ENCODE measurements at regions not wholly inside any gene's neighbourhood (a gene's known extent, or its start where the extent isn't known, plus 50 kb on each side); places are given as distances from the start of the nearest gene placed in this dataset.

GRCh38 chr2:18831916-18832510, 242.6 kb upstream of the NT5C1B start:
- DNase-seq (ENCODE audit: low read depth) = no peak
- no peak overlapping the region for H3K4me3 ChIP-seq (ENCODE audit: low read depth, low read length)

DNA sequence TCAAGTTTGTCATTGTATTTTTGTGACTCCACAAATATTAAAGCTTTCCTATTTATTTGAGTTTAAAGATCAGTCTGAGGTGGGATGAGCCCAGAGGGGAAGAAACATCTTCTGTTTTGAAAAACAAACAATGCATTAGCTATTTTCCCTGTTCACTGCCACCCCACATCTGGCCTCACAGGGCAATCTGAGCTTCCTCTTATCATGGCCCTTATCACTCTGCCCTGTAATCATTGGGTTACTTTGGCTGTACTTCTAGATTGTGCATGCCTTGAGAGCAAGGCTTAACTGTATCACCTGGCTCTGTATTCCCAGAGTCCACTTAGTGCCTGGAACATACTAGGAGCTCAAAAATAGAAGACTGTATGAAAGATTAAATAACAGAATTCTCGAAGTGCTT, 241.6 kb upstream of the NT5C1B start:
- DNase-seq (ENCODE audit: low read depth) = no peak
- H3K4me3 ChIP-seq (ENCODE audit: low read depth, low read length) = no peak overlapping the region

GRCh38 chr2:18829976-18830375, 240.6 kb upstream of the NT5C1B start:
- no peak for DNase-seq (ENCODE audit: low read depth)
- no peak overlapping the region for H3K4me3 ChIP-seq (ENCODE audit: low read depth, low read length)

GRCh38 chr2:18829251-18829902, 240.0 kb upstream of the NT5C1B start:
- DNase-seq (ENCODE audit: low read depth) = no peak
- no peak overlapping the region for H3K4me3 ChIP-seq (ENCODE audit: low read depth, low read length)

DNA sequence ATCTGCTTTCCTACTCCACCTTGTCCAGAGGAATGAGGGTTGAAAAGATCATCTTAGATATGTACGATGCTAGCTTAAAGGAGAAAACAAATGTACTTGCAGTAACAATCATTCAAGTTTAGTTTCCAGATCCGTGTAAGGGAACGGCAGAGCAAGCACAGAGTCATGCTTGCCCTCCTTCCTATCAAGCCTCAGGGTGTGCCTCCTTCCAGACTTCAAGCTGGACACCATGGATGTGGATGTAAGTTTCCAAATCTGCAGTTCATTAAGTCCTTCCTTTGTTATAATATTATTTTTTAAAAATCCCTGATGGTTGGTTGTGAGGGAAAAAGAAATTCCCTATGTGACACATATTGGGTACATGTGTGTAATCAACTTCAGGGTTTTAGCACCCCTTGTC, 238.9 kb upstream of the NT5C1B start:
- no peak for DNase-seq (ENCODE audit: low read depth)
- H3K4me3 ChIP-seq (ENCODE audit: low read depth, low read length) = no peak overlapping the region

GRCh38 chr2:18825838-18826237, 236.5 kb upstream of the NT5C1B start:
- no peak overlapping the region for H3K4me3 ChIP-seq (ENCODE audit: low read depth, low read length)
- DNase-seq (ENCODE audit: low read depth) = no peak

DNA sequence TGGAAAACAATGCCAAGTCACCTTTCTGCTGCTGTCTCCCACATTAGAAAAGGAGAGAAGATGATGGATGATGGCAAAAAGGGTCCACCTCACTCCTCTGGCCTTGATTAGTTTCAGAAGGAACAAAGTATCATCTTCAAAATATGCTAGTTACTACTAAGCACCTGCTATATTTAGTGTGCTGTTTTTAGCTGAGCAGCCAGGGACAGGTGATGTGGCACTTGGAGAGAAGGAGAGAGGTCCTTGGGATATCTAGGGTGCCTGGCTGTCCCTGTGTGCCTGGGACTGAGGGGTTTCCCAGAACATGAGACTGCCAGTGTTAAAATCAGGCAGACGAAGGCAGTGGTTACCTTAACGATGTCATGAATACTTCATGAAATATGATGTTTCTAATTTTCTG, 235.5 kb upstream of the NT5C1B start:
- no peak for DNase-seq (ENCODE audit: low read depth)
- H3K4me3 ChIP-seq (ENCODE audit: low read depth, low read length) = no peak overlapping the region

DNA sequence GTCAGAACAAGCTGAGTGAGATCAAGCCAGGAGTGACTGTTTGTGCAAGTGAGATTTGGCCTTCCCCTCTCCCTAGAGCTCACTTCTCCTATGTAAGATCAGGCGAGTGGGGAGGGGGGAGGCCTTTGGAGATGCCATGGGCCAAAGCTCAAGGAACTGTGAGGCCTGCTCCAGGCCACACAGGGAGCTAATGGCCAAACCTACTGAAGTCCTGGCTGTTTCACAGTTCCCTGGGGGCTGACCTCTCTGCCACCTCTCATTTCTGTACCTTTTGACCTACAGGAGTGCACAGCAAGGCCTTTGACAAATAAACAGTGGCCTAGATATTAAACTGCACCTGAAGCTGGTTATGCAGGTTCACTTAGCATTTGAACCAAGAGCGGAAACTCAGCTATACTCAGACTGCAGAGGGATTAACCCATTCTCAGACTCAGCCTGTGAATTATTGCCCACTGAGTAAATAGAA, 235.0 kb upstream of the NT5C1B start:
- DNase-seq (ENCODE audit: low read depth) = no peak
- H3K4me3 ChIP-seq (ENCODE audit: low read depth, low read length) = no peak overlapping the region

- no peak for DNase-seq (ENCODE audit: low read depth)
Observed at GRCh38 chr2:18821431-18821830, 232.1 kb upstream of the NT5C1B start.

DNA sequence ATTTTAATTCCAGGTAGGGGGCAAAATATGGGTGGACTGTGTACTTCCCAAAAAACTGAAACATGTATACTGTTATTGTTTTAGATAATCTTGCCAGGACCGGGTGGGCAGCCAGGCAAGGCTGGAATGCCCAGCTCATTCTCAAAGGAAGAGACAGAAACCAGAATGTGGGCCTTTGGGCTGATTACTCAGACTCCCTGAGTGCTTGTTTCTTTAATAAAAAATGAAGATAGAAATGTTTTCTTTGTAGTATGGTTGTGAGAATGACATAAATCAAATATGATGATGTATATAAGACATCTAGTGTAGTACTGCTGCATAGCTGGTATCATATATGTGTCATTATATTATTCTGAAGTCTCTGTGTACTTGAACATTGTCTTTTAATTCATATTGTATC, 231.6 kb upstream of the NT5C1B start:
- DNase-seq (ENCODE audit: low read depth) = no peak
- H3K4me3 ChIP-seq (ENCODE audit: low read depth, low read length) = no peak overlapping the region

More at GRCh38 chr2:18821431-18821830, 232.1 kb upstream of the NT5C1B start:
- H3K4me3 ChIP-seq (ENCODE audit: low read depth, low read length) = no peak overlapping the region

GRCh38 chr2:18819566-18819965, 230.2 kb upstream of the NT5C1B start:
- no peak overlapping the region for H3K4me3 ChIP-seq (ENCODE audit: low read depth, low read length)
- DNase-seq (ENCODE audit: low read depth) = no peak

DNA sequence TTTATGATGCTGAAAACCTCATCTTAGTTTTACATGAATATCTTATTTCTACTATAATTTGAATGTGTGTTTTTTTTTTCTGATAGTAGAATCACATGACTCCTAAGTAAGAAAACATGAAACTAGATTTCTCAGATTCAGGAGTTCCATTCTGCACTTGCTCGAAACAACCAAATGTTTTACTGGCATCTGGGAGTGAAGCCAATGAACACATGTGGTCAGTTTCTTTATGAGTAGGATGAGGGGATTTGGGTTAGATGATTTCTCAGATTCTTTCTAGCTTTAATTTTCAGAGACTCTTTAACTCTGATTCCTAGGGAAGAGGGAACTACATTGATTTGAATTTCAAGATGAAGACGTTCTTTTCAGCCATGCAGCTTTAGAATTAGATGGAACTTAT, 225.0 kb upstream of the NT5C1B start:
- peak; percentile 79 for DNase-seq (ENCODE audit: low read depth)

DNA sequence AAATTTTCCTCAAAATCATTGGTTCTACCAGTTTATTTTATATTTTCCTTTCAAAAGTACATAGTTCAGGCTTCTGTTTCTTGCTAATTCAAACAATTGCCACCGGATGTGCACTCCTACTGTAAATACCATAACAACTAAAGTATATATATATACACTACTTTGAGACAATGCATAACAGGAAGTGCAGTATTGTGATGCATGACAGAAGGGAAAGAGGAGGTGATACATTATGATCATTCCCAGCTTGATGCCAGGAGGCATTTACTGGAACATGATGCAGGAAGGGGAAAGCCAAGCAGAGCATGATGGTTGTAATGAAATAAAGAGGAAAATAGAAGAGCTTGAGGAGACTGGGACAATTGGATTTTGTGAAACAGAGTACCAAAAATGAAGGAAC, 215.2 kb upstream of the NT5C1B start:
- no peak for DNase-seq (ENCODE audit: low read depth)
- no peak overlapping the region for H3K4me3 ChIP-seq (ENCODE audit: low read depth, low read length)

More for the DNA sequence above, 225.0 kb upstream of the NT5C1B start:
- no peak overlapping the region for H3K4me3 ChIP-seq (ENCODE audit: low read depth, low read length)

- no peak overlapping the region for H3K4me3 ChIP-seq (ENCODE audit: low read depth, low read length)
- DNase-seq (ENCODE audit: low read depth) = no peak
Observed at GRCh38 chr2:18803141-18803939, 214.0 kb upstream of the NT5C1B start.

GRCh38 chr2:18800240-18800971, 211.0 kb upstream of the NT5C1B start:
- H3K4me3 ChIP-seq (ENCODE audit: low read depth, low read length) = no peak overlapping the region
- DNase-seq (ENCODE audit: low read depth) = no peak

GRCh38 chr2:18799397-18799796, 210.0 kb upstream of the NT5C1B start:
- no peak overlapping the region for H3K4me3 ChIP-seq (ENCODE audit: low read depth, low read length)
- peak; percentile 57 for DNase-seq (ENCODE audit: low read depth)

DNA sequence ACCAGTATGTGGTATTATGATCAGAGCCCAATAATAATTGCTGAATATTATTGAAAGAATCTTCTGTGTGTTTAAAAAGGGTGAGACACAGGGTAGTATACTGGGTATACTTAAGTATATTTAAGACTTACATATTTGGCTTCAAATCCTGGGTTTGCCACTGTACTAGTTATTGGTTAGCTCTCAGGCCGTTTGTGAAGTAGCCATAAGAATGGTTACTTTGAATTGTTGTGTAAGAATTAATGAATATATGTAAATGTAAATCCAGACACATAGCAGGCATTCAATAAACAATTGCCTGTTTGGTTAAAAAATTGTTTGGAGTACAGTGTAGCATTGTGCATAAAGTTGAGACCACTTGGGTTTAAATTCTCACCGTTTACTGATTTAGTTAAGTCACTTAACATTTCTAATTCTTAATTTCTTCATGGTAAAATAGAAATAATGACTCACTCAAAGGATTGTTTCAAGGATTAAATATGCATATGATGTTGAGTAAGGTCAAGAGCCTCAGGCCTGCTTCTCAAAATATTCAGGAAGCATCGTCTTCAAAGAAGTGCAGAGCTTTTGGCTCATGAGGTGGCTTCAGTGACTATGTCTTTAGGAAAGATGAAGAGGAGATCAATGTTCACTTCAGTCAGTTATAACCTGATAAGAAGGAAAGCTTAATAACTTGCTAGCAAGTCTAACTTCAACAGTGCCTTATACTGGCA, 207.9 kb upstream of the NT5C1B start:
- no peak overlapping the region for H3K4me3 ChIP-seq (ENCODE audit: low read depth, low read length)
- no peak for DNase-seq (ENCODE audit: low read depth)

DNA sequence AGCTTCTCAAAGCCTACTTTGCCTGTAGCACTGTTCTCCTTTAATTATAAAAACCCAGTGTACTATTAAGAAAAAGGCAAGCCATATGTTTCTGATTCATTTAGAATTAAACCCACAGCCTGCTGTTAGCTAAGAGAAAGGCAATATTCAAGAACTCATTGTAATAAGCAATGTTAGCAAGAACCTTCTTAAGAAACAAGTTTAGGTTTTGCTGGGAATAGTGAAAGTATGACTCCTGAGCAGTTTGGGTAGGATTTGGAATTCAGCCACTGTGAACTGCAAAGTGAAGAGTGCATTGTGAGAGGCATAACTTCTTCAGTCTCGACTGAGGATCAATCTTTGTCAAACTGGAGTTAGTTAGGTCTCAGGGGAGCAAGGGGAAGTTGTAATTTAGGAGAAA, 206.5 kb upstream of the NT5C1B start:
- no peak overlapping the region for H3K4me3 ChIP-seq (ENCODE audit: low read depth, low read length)
- peak; percentile 53 for DNase-seq (ENCODE audit: low read depth)

DNA sequence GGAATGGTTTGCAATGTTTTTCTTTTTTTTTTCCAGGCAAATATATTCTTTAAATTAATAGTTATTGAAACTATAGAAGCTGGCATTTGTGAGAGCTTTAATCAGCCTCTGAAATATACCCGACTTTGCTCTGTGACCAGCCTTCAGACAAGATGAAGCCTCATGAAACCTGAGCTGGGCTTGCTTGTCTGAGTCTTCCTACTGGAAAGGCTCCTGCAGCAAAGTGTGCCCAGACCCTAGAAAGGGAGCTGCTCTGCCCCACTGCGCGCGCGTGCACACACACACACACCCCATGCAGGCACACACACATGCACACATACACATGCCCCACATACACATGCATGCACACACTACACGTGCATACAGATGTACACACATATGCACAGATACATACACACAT, 203.3 kb upstream of the NT5C1B start:
- no peak for DNase-seq (ENCODE audit: low read depth)
- H3K4me3 ChIP-seq (ENCODE audit: low read depth, low read length) = no peak overlapping the region

Measured in skeletal muscle cell (primary cell).